ENCODE measurements at regions not wholly inside any gene's neighbourhood (a gene's known extent, or its start where the extent isn't known, plus 50 kb on each side); places are given as distances from the start of the nearest gene placed in this dataset.

GRCh38 chr13:81326913-81327312, 986.0 kb upstream of the SPRY2 start:
- H2AFZ ChIP-seq (ENCODE audit: low read length, unreplicated experiment), result no peak overlapping the region
- H3K79me2 ChIP-seq (ENCODE audit: control insufficient read depth, insufficient read depth, low read length, unreplicated experiment), result no peaks in the 10 kb centered on the region
- H3K4me3 ChIP-seq (ENCODE audit: low read depth, low read length), result no peak overlapping the region
- H3K27me3 ChIP-seq (ENCODE audit: insufficient read depth, low read length), result no peaks in the 10 kb centered on the region
- no peaks in the 10 kb centered on the region for H3K4me1 ChIP-seq (ENCODE audit: control insufficient read depth, insufficient read depth, low read length, unreplicated experiment)
- no peak overlapping the region for H3K27ac ChIP-seq (ENCODE audit: low read depth, low read length)
- no peaks in the 10 kb centered on the region for H3K36me3 ChIP-seq (ENCODE audit: insufficient read depth, low read length)

GRCh38 chr13:81320516-81320915, 979.6 kb upstream of the SPRY2 start:
- Histone ChIP-seq H3K36me3 (ENCODE audit: insufficient read depth, low read length) (no peaks in the 10 kb centered on the region), H2AFZ (ENCODE audit: low read length, unreplicated experiment) (no peak overlapping the region), H3K27ac (ENCODE audit: low read depth, low read length) (no peak overlapping the region), H3K79me2 (ENCODE audit: control insufficient read depth, insufficient read depth, low read length, unreplicated experiment) (no peaks in the 10 kb centered on the region), H3K4me3 (ENCODE audit: low read depth, low read length) (no peak overlapping the region), H3K27me3 (ENCODE audit: insufficient read depth, low read length) (no peaks in the 10 kb centered on the region), H3K4me1 (ENCODE audit: control insufficient read depth, insufficient read depth, low read length, unreplicated experiment) (no peaks in the 10 kb centered on the region)

GRCh38 chr13:81319351-81319750, 978.4 kb upstream of the SPRY2 start:
- Histone ChIP-seq H3K4me1 (ENCODE audit: control insufficient read depth, insufficient read depth, low read length, unreplicated experiment) (no peaks in the 10 kb centered on the region), H3K36me3 (ENCODE audit: insufficient read depth, low read length) (no peaks in the 10 kb centered on the region), H3K27me3 (ENCODE audit: insufficient read depth, low read length) (no peaks in the 10 kb centered on the region), H3K27ac (ENCODE audit: low read depth, low read length) (no peak overlapping the region), H2AFZ (ENCODE audit: low read length, unreplicated experiment) (no peak overlapping the region), H3K4me3 (ENCODE audit: low read depth, low read length) (no peak overlapping the region), H3K79me2 (ENCODE audit: control insufficient read depth, insufficient read depth, low read length, unreplicated experiment) (no peaks in the 10 kb centered on the region)

GRCh38 chr13:81318231-81319019, 977.5 kb upstream of the SPRY2 start:
- no peak overlapping the region for H2AFZ ChIP-seq (ENCODE audit: low read length, unreplicated experiment)
- no peak overlapping the region for H3K4me3 ChIP-seq (ENCODE audit: low read depth, low read length)
- no peaks in the 10 kb centered on the region for H3K4me1 ChIP-seq (ENCODE audit: control insufficient read depth, insufficient read depth, low read length, unreplicated experiment)
- no peaks in the 10 kb centered on the region for H3K79me2 ChIP-seq (ENCODE audit: control insufficient read depth, insufficient read depth, low read length, unreplicated experiment)
- H3K27me3 ChIP-seq (ENCODE audit: insufficient read depth, low read length), result no peaks in the 10 kb centered on the region
- no peaks in the 10 kb centered on the region for H3K36me3 ChIP-seq (ENCODE audit: insufficient read depth, low read length)
- H3K27ac ChIP-seq (ENCODE audit: low read depth, low read length), result no peak overlapping the region

- Histone ChIP-seq H3K27ac (ENCODE audit: low read depth, low read length) (no peak overlapping the region), H3K79me2 (ENCODE audit: control insufficient read depth, insufficient read depth, low read length, unreplicated experiment) (no peaks in the 10 kb centered on the region), H3K36me3 (ENCODE audit: insufficient read depth, low read length) (no peaks in the 10 kb centered on the region), H3K27me3 (ENCODE audit: insufficient read depth, low read length) (no peaks in the 10 kb centered on the region), H2AFZ (ENCODE audit: low read length, unreplicated experiment) (no peak overlapping the region), H3K4me1 (ENCODE audit: control insufficient read depth, insufficient read depth, low read length, unreplicated experiment) (no peaks in the 10 kb centered on the region), H3K4me3 (ENCODE audit: low read depth, low read length) (no peak overlapping the region)
These were observed 973.5 kb upstream of the SPRY2 start for GRCh38 chr13:81314461-81314860.

GRCh38 chr13:81305928-81306327, 965.0 kb upstream of the SPRY2 start:
- no peak overlapping the region for H2AFZ ChIP-seq (ENCODE audit: low read length, unreplicated experiment)
- no peak overlapping the region for H3K4me3 ChIP-seq (ENCODE audit: low read depth, low read length)
- H3K36me3 ChIP-seq (ENCODE audit: insufficient read depth, low read length), result no peaks in the 10 kb centered on the region
- H3K27me3 ChIP-seq (ENCODE audit: insufficient read depth, low read length), result no peaks in the 10 kb centered on the region
- no peaks in the 10 kb centered on the region for H3K4me1 ChIP-seq (ENCODE audit: control insufficient read depth, insufficient read depth, low read length, unreplicated experiment)
- H3K27ac ChIP-seq (ENCODE audit: low read depth, low read length), result no peak overlapping the region
- no peaks in the 10 kb centered on the region for H3K79me2 ChIP-seq (ENCODE audit: control insufficient read depth, insufficient read depth, low read length, unreplicated experiment)

GRCh38 chr13:81304121-81304659, 963.3 kb upstream of the SPRY2 start:
- no peaks in the 10 kb centered on the region for H3K4me1 ChIP-seq (ENCODE audit: control insufficient read depth, insufficient read depth, low read length, unreplicated experiment)
- no peaks in the 10 kb centered on the region for H3K79me2 ChIP-seq (ENCODE audit: control insufficient read depth, insufficient read depth, low read length, unreplicated experiment)
- H3K27ac ChIP-seq (ENCODE audit: low read depth, low read length), result no peak overlapping the region
- no peaks in the 10 kb centered on the region for H3K27me3 ChIP-seq (ENCODE audit: insufficient read depth, low read length)
- H2AFZ ChIP-seq (ENCODE audit: low read length, unreplicated experiment), result no peak overlapping the region
- no peaks in the 10 kb centered on the region for H3K36me3 ChIP-seq (ENCODE audit: insufficient read depth, low read length)
- H3K4me3 ChIP-seq (ENCODE audit: low read depth, low read length), result no peak overlapping the region

GRCh38 chr13:81302677-81303076, 961.8 kb upstream of the SPRY2 start:
- Histone ChIP-seq H2AFZ (ENCODE audit: low read length, unreplicated experiment) (no peak overlapping the region), H3K36me3 (ENCODE audit: insufficient read depth, low read length) (no peaks in the 10 kb centered on the region), H3K4me3 (ENCODE audit: low read depth, low read length) (no peak overlapping the region), H3K27ac (ENCODE audit: low read depth, low read length) (no peak overlapping the region), H3K79me2 (ENCODE audit: control insufficient read depth, insufficient read depth, low read length, unreplicated experiment) (no peaks in the 10 kb centered on the region), H3K4me1 (ENCODE audit: control insufficient read depth, insufficient read depth, low read length, unreplicated experiment) (no peaks in the 10 kb centered on the region), H3K27me3 (ENCODE audit: insufficient read depth, low read length) (no peaks in the 10 kb centered on the region)

GRCh38 chr13:81302125-81302524, 961.2 kb upstream of the SPRY2 start:
- no peak overlapping the region for H3K27ac ChIP-seq (ENCODE audit: low read depth, low read length)
- H3K36me3 ChIP-seq (ENCODE audit: insufficient read depth, low read length), result no peaks in the 10 kb centered on the region
- no peaks in the 10 kb centered on the region for H3K79me2 ChIP-seq (ENCODE audit: control insufficient read depth, insufficient read depth, low read length, unreplicated experiment)
- no peaks in the 10 kb centered on the region for H3K27me3 ChIP-seq (ENCODE audit: insufficient read depth, low read length)
- H3K4me3 ChIP-seq (ENCODE audit: low read depth, low read length), result no peak overlapping the region
- H3K4me1 ChIP-seq (ENCODE audit: control insufficient read depth, insufficient read depth, low read length, unreplicated experiment), result no peaks in the 10 kb centered on the region
- H2AFZ ChIP-seq (ENCODE audit: low read length, unreplicated experiment), result no peak overlapping the region

- Histone ChIP-seq H3K4me1 (ENCODE audit: control insufficient read depth, insufficient read depth, low read length, unreplicated experiment) (no peaks in the 10 kb centered on the region), H3K4me3 (ENCODE audit: low read depth, low read length) (no peak overlapping the region), H3K27ac (ENCODE audit: low read depth, low read length) (no peak overlapping the region), H2AFZ (ENCODE audit: low read length, unreplicated experiment) (no peak overlapping the region), H3K27me3 (ENCODE audit: insufficient read depth, low read length) (no peaks in the 10 kb centered on the region), H3K36me3 (ENCODE audit: insufficient read depth, low read length) (no peaks in the 10 kb centered on the region), H3K79me2 (ENCODE audit: control insufficient read depth, insufficient read depth, low read length, unreplicated experiment) (no peaks in the 10 kb centered on the region)
These were observed 954.3 kb upstream of the SPRY2 start for GRCh38 chr13:81295177-81295576.

GRCh38 chr13:81293594-81294164, 952.8 kb upstream of the SPRY2 start:
- H3K27me3 ChIP-seq (ENCODE audit: insufficient read depth, low read length), result no peaks in the 10 kb centered on the region
- H3K79me2 ChIP-seq (ENCODE audit: control insufficient read depth, insufficient read depth, low read length, unreplicated experiment), result no peaks in the 10 kb centered on the region
- no peaks in the 10 kb centered on the region for H3K36me3 ChIP-seq (ENCODE audit: insufficient read depth, low read length)
- H3K4me1 ChIP-seq (ENCODE audit: control insufficient read depth, insufficient read depth, low read length, unreplicated experiment), result no peaks in the 10 kb centered on the region
- H3K27ac ChIP-seq (ENCODE audit: low read depth, low read length), result no peak overlapping the region
- H2AFZ ChIP-seq (ENCODE audit: low read length, unreplicated experiment), result no peak overlapping the region
- no peak overlapping the region for H3K4me3 ChIP-seq (ENCODE audit: low read depth, low read length)

Data from ACC112 (cell line).